ENCODE measurements at regions not wholly inside any gene's neighbourhood (a gene's known extent, or its start where the extent isn't known, plus 50 kb on each side); places are given as distances from the start of the nearest gene placed in this dataset.
"Not testable (repeated sequence)": the region's sequence is repeated elsewhere in the genome, so short reads cannot be mapped to it uniquely, and the experiment has no call there.

GRCh38 chr3:28623106-28623505 is 274.5 kb upstream of the AZI2 start:
- 84 to 87% methylated on average over 5 of the region's 5 CpGs for WGBS, 2 donors
- intact Hi-C loops (cut with DNase I; ENCODE audit: low total_unique reads): no loop called here
- no peak for DNase-seq (ENCODE audit: low spot score in 2 of 2)
- no peak for TF ChIP-seq POLR2A (IDR thresholded peaks at IDR 0.05)
- no peak for TF ChIP-seq CTCF (IDR thresholded peaks at IDR 0.05)
- no peak overlapping the region for H3K4me3 ChIP-seq (ENCODE audit: low read depth, poor library complexity, severe bottlenecking)

- no peak for DNase-seq (ENCODE audit: low spot score in 2 of 2)
- intact Hi-C loops (cut with DNase I; ENCODE audit: low total_unique reads): no loop called here
- H3K4me3 ChIP-seq (ENCODE audit: low read depth, poor library complexity, severe bottlenecking): no peak overlapping the region
- TF ChIP-seq POLR2A (IDR thresholded peaks at IDR 0.05) (no peak), CTCF (IDR thresholded peaks at IDR 0.05) (no peak)
- WGBS, 2 donors: 55 to 56% methylated on average over 3 of the region's 3 CpGs
These were observed 275.5 kb upstream of the AZI2 start for GRCh38 chr3:28624084-28624483.

- 81% methylated on average over 2 of the region's 2 CpGs for WGBS, 2 donors
- H3K4me3 ChIP-seq (ENCODE audit: low read depth, poor library complexity, severe bottlenecking); intact Hi-C loops (cut with DNase I; ENCODE audit: low total_unique reads); DNase-seq (ENCODE audit: low spot score in 2 of 2): not testable (repeated sequence)
These were observed 279.2 kb upstream of the AZI2 start for GRCh38 chr3:28627843-28628242.

GRCh38 chr3:28634019-28634418 is 285.4 kb upstream of the AZI2 start:
- intact Hi-C loops (cut with DNase I; ENCODE audit: low total_unique reads): no loop called here
- WGBS, 2 donors: 94 to 96% methylated on average over 2 of the region's 2 CpGs
- H3K4me3 ChIP-seq (ENCODE audit: low read depth, poor library complexity, severe bottlenecking): no peak overlapping the region
- TF ChIP-seq CTCF (IDR thresholded peaks at IDR 0.05) (no peak), POLR2A (IDR thresholded peaks at IDR 0.05) (no peak)
- no peak for DNase-seq (ENCODE audit: low spot score in 2 of 2)

GRCh38 chr3:28637742-28638141 is 289.1 kb upstream of the AZI2 start:
- intact Hi-C loops (cut with DNase I; ENCODE audit: low total_unique reads): no loop called here
- 73 to 77% methylated on average over 3 of the region's 3 CpGs for WGBS, 2 donors
- H3K4me3 ChIP-seq (ENCODE audit: low read depth, poor library complexity, severe bottlenecking): no peak overlapping the region
- no peak for DNase-seq (ENCODE audit: low spot score in 2 of 2)
- TF ChIP-seq POLR2A (IDR thresholded peaks at IDR 0.05) (no peak), CTCF (IDR thresholded peaks at IDR 0.05) (no peak)

- intact Hi-C loops (cut with DNase I; ENCODE audit: low total_unique reads): no loop called here
- DNase-seq (ENCODE audit: low spot score in 2 of 2): no peak
- H3K4me3 ChIP-seq (ENCODE audit: low read depth, poor library complexity, severe bottlenecking): no peak overlapping the region
- WGBS, 2 donors: 77 to 93% methylated on average over 2 of the region's 2 CpGs
- TF ChIP-seq POLR2A (IDR thresholded peaks at IDR 0.05) (no peak), CTCF (IDR thresholded peaks at IDR 0.05) (no peak)
These were observed 296.5 kb upstream of the AZI2 start for GRCh38 chr3:28645149-28645548.

All from lower leg skin (tissue), 4 donors.